H1 (cell line): ENCODE measurements at regions not wholly inside any gene's neighbourhood (a gene's known extent, or its start where the extent isn't known, plus 50 kb on each side); places are given as distances from the start of the nearest gene placed in this dataset.

Source experiments
- CTCF ChIP-seq, 3 experiments: IDR thresholded peaks; 1 replicate in 2 of 3; 2 replicates in 1 of 3; pipeline versions ENCODE4 v1.5.1 to v1.6.1; 2011; ENCODE audit warnings: low read length in 3 of 3, mild to moderate bottlenecking in 3 of 3, inconsistent platforms in 2 of 3, low read depth in 1 of 3, moderate library complexity in 1 of 3; ENCODE audit not compliant: insufficient read depth in 1 of 3; ENCODE audit errors: control extremely low read depth in 1 of 3
- EZH2 ChIP-seq: fragments of 200-600 bp; sonication (generic); IDR thresholded peaks from 2 replicates; pipeline ENCODE4 v1.7.1; 2012; ENCODE audit warnings: low read depth, mild to moderate bottlenecking, moderate library complexity, low read length, inconsistent platforms; ENCODE audit not compliant: severe bottlenecking
- GABPA ChIP-seq: IDR thresholded peaks from 2 replicates; pipeline ENCODE4 v1.6.1; 2011; ENCODE audit warnings: mild to moderate bottlenecking, low read length, moderate library complexity, borderline replicate concordance; ENCODE audit not compliant: insufficient read depth
- MAX ChIP-seq: IDR thresholded peaks from 2 replicates; pipeline ENCODE4 v1.6.1; 2012; ENCODE audit warnings: inconsistent platforms
- POLR2A ChIP-seq, 2 experiments: IDR thresholded peaks; 1 replicate in 1 of 2; 2 replicates in 1 of 2; pipeline ENCODE4 v1.6.1; 2011; ENCODE audit warnings: low read depth in 2 of 2, low read length in 2 of 2, mild to moderate bottlenecking in 2 of 2; ENCODE audit errors: control extremely low read depth in 1 of 2
- TAF1 ChIP-seq: IDR thresholded peaks from 2 replicates; pipeline ENCODE4 v1.6.1; 2011; ENCODE audit warnings: mild to moderate bottlenecking, low read depth, low read length
- USF2 ChIP-seq: IDR thresholded peaks from 2 replicates; pipeline ENCODE4 v1.6.1; 2011; ENCODE audit warnings: low read length, improper control_type of control experiment
- ZNF274 ChIP-seq: IDR thresholded peaks from 2 replicates; pipeline ENCODE4 v1.7.0; 2012; ENCODE audit warnings: low read length, borderline replicate concordance; ENCODE audit errors: extremely low read depth

GRCh38 chr2:180150606-180151005 lies 143.5 kb upstream of the CWC22 start:
- TF ChIP-seq TAF1 (no peak), POLR2A (IDR thresholded peaks at IDR 0.05; ENCODE audit: control extremely low read depth in 1 of 2, low read depth in 2 of 2, low read length in 2 of 2) (no peak), CTCF (IDR thresholded peaks at IDR 0.05; ENCODE audit: control extremely low read depth in 1 of 3, insufficient read depth in 1 of 3, low read depth in 1 of 3, low read length in 3 of 3) (no peak), EZH2 (no peak), ZNF274 (no peak), GABPA (no peak), USF2 (no peak), MAX (no peak)
